ENCODE measurements at regions not wholly inside any gene's neighbourhood (a gene's known extent, or its start where the extent isn't known, plus 50 kb on each side); places are given as distances from the start of the nearest gene placed in this dataset.

- TF ChIP-seq, protein P1, sequence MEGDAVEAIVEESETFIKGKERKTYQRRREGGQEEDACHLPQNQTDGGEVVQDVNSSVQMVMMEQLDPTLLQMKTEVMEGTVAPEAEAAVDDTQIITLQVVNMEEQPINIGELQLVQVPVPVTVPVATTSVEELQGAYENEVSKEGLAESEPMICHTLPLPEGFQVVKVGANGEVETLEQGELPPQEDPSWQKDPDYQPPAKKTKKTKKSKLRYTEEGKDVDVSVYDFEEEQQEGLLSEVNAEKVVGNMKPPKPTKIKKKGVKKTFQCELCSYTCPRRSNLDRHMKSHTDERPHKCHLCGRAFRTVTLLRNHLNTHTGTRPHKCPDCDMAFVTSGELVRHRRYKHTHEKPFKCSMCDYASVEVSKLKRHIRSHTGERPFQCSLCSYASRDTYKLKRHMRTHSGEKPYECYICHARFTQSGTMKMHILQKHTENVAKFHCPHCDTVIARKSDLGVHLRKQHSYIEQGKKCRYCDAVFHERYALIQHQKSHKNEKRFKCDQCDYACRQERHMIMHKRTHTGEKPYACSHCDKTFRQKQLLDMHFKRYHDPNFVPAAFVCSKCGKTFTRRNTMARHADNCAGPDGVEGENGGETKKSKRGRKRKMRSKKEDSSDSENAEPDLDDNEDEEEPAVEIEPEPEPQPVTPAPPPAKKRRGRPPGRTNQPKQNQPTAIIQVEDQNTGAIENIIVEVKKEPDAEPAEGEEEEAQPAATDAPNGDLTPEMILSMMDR (IDR thresholded peaks at IDR 0.05): no peak
- TF ChIP-seq EP300 (IDR thresholded peaks at IDR 0.05) (no peak), POLR2A (IDR thresholded peaks at IDR 0.05) (no peak), POLR2AphosphoS5 (IDR thresholded peaks at IDR 0.05) (no peak)
Observed at GRCh38 chr10:130923596-130923995, 387.9 kb downstream of the TCERG1L start.
